NCI-H187 treated with DMSO at 0.1 percent for 48 hours (cell line): ENCODE measurements at regions not wholly inside any gene's neighbourhood (a gene's known extent, or its start where the extent isn't known, plus 50 kb on each side); places are given as distances from the start of the nearest gene placed in this dataset.

Experiments
- DNase-seq: peaks from one replicate; lab custom pipeline; 2025; lab: John Stamatoyannopoulos, UW

DNA sequence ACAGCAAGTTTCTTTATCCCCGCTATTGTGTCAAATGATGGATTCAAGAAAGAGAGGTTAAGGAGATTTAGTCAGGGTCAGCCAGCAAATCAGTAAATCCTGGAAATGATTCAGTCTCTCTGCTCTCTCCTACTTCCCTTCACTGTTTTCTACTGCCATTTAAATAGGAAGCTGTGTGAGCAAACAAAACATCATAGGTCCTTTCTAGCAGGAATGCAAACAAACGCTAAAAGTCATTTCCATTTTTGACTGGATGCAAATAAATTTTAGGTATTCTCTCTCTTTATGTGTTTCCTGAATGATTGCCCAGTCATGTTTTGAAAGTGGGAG lies 299.4 kb upstream of the RORA start:
- DNase-seq, result no peak

DNA sequence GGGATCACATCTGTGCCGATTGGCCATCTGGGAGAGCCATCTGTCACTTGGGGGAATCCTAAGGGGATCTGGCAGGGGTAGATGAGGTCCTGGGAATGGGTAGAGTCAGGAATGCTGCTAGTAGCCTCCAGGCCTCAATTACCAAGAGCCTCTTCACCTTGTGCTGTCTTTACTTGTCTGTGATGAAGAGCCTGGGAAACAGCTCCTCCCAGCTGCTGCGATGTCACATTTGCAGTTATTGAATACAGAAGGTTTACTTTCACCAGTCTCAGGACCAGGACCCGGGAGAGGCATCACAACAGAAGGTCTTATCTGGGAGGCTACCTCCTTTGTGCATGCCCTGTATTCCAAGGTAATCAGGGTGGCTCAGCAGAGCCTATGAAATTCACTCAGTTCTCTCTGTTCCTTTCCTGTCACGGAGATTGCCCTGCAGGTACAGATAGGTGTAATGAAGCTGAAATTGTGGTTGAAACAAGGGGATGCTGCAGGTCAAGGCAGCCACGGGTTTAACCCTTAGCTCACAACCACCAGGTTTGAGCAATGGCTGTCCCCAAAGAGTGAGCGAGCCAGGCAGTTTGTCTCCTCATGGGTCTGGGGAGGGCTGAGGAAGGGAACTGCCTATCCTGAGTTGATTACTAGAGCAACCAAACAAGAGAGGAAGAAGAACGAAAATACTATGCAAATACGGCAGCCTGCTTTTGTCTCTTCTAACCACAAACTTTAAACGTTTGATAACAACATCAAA lies 298.9 kb upstream of the RORA start:
- no peak for DNase-seq

- DNase-seq, result no peak
These were observed 295.4 kb upstream of the RORA start for GRCh38 chr15:61524545-61524944.

GRCh38 chr15:61524086-61524485 lies 295.0 kb upstream of the RORA start:
- DNase-seq, result no peak

DNA sequence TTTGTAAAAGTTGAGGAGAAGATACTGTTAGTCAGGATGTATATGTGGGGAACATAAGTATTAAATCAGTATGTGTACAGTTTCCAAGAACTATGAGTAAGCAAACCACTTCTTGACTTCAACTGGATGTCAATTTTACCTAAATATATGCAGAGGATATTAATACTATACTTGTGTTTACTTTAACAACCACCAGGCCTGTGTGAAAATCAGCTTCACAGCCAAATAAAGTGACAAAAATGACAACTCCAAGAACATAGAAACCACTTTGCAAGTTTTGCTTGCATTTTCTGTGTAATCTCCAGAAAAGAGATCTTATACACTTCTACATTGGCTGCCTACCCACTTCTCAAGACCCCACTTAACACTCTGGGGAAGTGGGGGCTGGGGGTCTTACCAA lies 293.3 kb upstream of the RORA start:
- no peak for DNase-seq

DNA sequence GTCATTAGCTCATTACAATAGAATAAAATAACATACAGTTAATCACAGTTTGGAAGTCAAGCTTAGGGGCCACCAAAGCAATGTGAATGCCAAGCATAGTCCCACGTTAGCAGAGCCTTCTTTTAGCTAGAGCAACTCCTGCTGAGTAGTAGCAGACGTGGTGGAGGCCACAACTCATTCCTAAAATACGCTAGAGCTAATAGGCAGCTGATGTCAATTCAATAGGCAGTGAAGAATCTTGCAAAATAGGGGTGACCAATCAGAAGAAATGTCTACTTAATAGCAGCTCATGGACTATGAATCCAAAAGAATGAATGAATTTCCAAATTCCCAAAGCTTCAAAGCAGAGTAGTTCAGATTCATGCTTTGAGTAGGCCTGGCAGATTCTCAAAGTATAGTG lies 292.9 kb upstream of the RORA start:
- no peak for DNase-seq

DNA sequence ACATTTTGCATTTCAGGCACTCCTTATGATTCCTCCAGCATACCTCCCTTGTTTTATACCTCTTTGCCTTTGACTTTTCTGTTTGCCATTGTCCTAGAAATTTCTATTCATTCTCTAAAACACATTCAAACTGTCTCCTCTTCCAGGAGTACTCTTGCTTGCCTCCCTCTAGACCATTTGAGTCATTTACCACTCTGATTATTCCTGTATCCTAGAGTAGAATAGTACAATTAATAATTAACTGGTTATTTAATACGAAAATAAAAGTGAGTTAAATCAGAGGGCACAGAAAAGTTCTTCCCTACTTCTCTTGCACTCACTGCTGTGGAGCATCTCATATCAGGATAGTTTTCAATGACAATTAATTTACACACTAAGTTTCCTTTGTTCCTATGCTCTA lies 290.2 kb upstream of the RORA start:
- no peak for DNase-seq

DNA sequence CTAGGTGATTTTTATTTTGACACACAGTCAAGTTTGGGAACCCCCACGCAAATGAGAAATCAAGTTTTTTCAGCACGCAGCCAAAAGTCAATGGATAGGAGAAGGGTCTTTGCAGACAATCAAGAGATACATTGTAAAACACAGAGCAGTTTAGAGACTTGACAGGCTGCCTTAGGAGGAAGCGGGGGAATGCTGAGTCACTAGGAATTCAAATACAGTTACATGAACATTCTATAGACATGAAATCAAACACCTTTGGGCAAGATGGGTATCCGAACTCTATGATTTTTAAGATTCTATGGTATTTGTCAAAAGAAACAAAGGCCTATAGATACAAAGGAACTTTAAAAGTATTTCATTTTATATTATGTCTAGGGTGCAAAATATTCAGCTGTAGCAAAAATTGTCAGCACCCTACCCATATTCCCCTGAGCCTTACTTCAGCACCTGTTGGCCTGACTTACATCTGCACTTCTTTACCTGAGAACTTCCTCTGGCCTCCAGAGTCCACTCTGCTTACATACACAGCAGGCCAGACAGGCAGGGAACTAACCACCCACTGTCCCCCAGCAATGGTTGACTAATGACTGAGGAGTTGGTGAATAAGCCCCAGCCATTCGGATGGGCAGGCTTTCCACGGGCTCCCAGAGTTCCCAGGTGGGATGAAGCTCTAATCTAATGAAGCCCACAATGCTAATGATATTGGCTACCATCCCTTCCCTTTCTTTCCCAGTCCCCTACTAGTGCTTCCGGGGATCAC lies 289.3 kb upstream of the RORA start:
- DNase-seq, result no peak

- no peak for DNase-seq
These were observed 288.7 kb upstream of the RORA start for GRCh38 chr15:61517776-61518175.

DNA sequence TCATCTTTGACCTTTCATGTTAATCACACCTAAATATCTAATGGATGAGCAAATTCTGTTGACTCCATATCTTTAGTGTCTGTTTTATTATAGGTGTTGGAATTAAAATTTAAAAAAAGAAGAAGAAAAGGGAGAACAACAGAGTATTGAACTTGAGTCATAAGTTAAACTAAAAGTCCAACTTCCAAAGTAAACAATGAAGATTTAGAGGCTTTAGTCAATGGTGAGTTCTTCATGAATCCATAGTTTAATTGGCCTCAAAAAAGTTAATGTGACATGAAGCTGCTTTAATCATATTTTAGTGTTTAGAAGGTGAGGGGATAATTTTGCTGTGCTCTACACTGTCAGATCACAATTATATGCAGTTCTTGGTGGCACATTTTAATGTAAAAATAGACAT lies 288.2 kb upstream of the RORA start:
- no peak for DNase-seq

DNA sequence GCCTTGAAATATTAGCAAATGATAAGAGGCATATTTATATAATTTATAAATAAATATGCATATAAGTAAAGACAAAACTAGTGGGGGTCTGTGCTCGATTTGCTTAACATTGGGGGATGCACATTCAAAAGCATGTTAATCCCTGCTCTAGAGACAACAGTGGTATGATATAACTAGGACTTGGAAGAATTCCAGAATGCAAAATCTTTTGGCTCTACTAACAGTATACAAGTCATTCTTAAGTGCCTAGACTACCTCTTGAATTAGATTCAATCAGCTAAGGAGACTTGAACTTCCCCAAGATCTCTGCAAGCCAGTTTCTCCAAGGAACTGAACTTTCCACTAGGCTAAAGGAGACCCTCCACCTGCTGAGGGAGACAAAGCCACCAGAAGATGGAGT lies 282.7 kb upstream of the RORA start:
- no peak for DNase-seq

DNA sequence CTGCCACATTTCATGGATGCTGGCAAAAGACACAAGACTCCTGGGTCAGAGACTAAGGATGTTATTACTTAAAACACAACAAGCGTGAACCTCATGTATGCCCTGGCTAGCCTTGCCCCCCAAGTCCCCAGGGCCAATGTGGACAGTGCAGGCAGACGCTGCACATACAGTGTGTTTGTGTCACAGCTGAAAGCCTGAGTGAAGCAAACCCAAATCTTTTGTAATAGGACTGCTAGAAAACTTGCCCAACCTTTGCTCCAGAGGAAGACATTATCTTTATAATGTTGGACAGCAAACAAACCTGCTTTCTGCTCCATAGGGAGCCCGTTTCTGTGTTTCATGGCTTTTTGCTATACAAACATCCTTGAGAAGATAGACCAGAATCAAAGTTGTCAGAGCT lies 282.0 kb upstream of the RORA start:
- no peak for DNase-seq

DNA sequence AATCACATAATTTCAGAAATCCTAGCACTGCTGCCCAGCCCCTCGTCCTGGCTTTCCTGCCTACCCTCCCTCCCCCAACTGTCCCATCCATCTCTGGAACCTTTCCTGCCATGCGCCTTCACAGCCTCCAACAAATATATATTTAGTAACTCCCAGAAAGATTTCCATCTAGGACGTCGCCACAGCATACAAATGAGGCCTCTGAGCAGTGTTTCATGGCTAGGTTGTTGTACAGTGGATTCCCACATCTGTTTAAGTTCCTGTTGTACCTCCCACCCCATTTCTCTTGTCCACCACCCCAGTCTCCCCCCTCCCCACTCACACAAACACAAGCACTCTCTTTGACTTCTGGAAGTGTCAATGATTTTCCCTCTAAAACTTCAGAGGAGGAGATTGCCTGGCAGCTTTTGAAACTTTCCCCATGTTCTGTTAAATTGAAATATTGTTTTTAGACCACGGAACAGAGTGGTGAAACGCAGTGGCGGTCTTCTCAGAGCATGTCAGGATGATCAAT lies 280.3 kb upstream of the RORA start:
- DNase-seq, result no peak

DNA sequence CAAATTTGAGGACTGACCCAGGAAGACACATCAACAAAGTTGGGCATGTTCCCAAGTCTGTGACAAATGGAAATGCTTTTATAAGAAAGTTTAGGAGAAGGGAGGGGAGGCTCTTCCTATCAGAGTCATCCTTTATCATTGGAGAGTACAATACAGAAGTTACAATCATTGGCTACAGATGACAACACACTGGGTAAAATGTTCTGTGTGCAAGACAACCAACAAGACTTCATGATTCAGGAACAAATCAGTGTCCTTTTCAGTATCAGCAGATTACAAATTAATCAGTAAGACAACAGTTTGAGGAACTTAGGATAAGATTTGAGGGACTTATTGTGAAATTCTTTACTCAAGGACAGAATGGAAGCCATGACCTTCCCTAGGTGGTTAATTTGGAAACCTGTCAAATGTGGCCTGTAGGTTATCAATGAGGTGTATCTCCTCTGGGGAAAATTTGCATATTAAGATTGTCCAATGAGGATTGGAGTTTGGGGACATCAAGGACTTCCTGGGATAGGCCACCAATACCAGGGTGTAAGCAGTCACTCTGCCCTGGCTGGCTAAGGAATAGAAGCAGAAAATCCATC lies 274.4 kb upstream of the RORA start:
- no peak for DNase-seq

GRCh38 chr15:61501815-61502389 lies 272.8 kb upstream of the RORA start:
- DNase-seq, result no peak

GRCh38 chr15:61500951-61501620 lies 272.0 kb upstream of the RORA start:
- DNase-seq, result no peak

- no peak for DNase-seq
These were observed 271.4 kb upstream of the RORA start for GRCh38 chr15:61500523-61500922.

DNA sequence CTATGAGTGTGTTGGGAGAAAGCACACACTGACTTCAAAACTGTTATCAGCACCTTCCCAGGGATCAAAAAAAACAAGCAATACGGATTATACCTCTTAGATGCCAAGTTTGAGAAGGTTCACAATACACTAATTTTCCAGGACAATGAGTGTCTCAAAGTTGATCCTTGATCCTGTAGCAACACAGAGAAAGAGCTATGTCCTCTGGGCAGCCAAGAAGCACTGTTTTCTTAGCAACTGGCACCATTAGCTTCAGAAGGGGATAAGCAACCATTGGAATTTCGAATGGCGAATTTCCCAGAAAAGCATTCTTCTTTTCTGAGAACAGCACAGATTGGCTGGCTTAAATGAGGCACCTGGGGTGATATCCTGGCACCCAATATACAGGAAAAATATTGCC lies 270.3 kb upstream of the RORA start:
- no peak for DNase-seq

DNA sequence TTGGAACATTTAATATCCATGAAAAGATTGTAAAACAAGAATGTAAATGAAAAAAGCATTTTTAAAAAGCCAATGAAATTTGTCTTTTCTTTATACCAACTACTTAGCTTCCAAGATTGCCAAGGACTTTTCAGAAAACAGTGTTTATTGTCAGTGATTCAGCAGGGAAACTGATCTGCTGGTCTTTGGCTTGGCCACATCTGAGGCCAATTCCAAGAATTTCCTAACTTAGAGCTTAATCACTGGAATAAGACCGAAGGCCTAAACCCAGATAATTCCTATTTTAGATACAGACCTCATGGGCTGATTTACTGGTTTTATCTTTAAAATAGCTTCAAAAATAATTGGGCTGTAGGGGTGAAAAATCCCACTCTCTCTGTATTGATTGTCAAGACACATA lies 260.5 kb upstream of the RORA start:
- no peak for DNase-seq

DNA sequence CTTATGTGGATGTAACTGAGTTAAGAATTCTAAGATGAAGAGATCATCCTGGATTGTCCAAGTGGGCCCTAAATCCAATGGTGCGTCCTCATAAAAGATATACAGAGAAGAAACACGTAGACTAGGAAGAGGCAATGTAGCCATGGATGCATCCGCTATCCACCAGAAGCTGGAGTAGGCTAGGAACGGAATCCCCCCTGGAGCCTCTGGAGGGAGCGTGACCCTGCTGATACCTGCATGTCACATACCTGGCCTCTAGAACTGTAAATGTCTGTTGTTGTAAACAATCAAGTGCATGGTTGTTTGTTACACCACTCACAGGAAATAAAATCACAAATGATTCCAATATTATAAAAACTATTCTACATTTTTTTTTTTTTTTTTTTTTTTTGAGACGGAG lies 254.5 kb upstream of the RORA start:
- no peak for DNase-seq

GRCh38 chr15:61481886-61482285 lies 252.8 kb upstream of the RORA start:
- DNase-seq, result no peak

DNA sequence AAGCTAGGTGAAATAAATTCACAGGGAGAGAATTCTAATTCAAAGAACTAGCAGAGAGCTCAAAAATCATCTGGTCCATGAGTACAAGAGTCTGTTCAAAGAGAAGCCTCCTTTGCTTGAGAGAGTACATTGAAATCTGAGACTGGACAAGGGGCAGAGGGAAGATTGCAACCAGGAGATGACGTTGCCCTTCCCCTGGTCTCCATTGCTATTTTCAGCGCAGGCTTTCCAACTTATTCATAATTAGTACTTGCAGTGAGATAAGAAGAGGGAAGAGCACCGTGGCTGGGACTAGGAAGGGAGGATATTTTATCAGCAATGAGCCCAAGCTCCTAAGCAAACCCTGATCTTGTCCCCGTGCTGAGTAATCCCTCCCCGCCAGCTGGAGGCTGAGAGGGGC lies 251.8 kb upstream of the RORA start:
- no peak for DNase-seq
